Left ventricle myocardium superior (tissue), 1 donor: ENCODE measurements at regions not wholly inside any gene's neighbourhood (a gene's known extent, or its start where the extent isn't known, plus 50 kb on each side); places are given as distances from the start of the nearest gene placed in this dataset.

Experiments
- ATAC-seq: fragments of 200-7000 bp; cut with Tn5 transposase; one replicate; pipeline ENCODE4 v1.9.1; 2020; ENCODE audit warnings: mild to moderate bottlenecking, moderate library complexity
- DNase-seq: peaks from one replicate; pipeline ENCODE4 v3.0.0-alpha.2; 2020
- intact Hi-C: fragments of 100-400 bp; cut with micrococcal nuclease; formaldehyde crosslinking; loops from one replicate; pipeline ENCODE4 v1.11.0; 2022
- donor health status: DM: no; HTN: yes; CAD: no; lungs with severe emphysema.

DNA sequence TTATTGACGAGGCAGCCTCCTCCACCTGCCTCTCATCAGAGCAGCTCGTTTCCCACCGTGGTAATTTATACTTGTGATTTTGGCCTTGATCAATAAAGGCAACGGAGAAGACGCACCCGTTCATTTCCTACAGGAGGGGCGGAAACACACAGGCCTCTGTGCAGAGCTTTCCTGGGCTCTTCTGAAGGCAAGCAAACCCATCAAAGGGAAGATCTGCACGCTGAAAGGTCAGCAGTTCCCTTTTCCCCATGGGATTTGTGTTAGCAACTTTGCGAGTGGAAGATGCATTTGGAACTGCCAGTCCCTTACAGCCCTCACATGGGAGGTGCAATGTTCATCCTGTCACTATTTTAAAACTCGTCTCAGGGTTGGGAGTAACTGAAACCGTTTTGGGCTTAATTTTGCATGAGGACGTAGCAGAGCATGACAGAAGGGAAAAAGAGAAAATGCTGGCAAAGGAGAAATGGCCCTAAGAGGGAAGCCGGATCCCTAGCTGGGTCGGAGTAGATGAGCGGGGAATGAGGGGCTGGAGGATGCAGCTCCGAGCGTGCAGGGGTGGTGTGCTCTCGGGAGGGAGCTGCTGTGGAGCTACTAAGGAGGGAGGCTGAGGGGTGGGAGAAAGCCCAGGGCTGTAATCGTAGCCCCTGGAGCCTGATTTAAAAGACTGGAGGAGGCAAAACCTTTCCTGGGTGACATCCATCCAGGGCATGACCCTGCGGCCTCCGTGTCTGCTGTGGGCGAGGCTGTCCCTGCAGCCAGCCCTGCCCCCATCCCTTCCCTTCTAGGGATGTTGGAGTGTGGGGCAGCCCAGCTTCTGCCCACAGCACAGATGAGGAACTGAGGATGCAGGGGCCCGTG, 111.1 kb upstream of the FAM20C start:
- no peak for DNase-seq
- no peak for ATAC-seq
- intact Hi-C loops: no loop called here

DNA sequence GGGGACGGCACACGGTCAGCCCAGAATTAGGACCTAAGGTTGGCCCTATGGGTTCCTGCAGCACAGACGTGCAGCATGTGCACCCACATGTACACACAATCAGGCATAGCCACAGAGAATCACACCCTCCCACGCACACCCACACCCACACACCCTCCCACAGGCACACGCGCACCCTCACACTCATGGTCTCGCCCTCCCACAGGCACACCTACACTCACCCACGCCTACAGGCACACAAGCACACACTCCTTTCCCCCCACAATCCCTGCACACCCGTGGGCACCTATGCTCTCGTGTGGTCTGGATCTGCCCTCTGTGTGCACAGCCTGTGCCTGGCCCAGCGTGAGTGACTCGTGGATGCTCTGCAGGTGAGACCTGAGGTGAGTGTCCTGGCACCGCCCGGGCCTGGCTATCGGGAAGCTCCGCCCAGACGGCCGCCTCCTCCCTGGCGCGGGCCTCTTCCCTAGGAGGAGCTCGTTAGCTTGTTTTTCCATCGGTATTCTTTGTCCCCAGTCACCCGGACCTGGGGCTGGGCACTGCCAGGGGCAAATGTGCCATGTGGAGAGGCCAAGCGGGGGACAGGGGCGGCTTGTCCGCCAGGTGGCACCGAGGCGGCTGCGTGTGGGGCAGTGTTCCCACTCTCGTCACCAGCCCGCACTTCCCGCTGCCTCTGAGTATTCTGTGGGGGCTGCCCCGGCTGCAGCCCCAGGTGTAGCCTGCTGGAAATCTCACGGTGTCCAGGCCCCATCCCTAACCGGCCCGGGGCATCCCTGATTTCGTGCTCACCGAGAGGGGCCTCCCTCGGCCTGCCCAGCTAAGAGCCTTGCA, 110.2 kb upstream of the FAM20C start:
- DNase-seq (no peak), ATAC-seq (no peak)
- intact Hi-C loops: no loop called here

DNA sequence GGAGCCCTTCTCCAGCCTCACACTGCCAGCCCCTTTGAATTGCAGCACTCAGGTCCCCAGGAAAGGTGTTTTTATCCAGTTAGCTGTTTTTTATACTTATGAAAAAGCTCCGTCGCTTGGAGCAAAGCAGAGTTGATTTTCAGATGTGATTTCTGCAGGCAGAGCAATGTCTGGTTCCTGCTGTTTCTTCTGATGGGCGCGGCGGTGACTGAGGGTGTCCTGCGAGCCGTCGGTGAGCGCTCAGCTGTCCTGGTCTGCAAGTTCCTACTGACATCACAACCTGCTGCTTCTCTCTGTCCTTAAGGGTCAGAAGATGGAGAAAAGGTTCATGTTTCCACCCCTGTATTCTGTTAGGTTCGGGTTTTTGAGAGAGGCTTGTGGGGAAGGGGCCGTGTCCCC, 109.6 kb upstream of the FAM20C start:
- ATAC-seq (no peak), DNase-seq (no peak)
- intact Hi-C loops: no loop called here

DNA sequence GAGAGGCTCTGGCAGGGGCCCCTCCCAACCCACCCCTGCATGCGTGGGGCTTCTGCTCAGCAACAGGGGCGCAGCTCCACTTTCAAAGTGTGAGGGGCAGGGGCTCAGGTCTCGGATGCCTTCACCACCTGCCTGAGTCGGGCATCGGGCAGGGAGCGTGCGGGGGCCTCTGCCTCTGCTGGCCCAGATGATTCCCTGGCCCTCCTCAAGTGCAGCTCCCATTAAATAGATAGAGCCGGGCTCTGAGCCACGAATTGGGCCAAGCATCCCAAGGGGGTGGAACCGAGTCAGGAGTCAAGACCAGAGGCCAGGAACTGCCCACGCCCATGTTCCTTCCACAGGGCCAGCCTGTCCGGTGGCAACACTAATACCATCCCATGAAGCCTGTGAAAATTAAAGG, 108.9 kb upstream of the FAM20C start:
- DNase-seq (no peak), ATAC-seq (no peak)
- intact Hi-C loops: no loop called here

DNA sequence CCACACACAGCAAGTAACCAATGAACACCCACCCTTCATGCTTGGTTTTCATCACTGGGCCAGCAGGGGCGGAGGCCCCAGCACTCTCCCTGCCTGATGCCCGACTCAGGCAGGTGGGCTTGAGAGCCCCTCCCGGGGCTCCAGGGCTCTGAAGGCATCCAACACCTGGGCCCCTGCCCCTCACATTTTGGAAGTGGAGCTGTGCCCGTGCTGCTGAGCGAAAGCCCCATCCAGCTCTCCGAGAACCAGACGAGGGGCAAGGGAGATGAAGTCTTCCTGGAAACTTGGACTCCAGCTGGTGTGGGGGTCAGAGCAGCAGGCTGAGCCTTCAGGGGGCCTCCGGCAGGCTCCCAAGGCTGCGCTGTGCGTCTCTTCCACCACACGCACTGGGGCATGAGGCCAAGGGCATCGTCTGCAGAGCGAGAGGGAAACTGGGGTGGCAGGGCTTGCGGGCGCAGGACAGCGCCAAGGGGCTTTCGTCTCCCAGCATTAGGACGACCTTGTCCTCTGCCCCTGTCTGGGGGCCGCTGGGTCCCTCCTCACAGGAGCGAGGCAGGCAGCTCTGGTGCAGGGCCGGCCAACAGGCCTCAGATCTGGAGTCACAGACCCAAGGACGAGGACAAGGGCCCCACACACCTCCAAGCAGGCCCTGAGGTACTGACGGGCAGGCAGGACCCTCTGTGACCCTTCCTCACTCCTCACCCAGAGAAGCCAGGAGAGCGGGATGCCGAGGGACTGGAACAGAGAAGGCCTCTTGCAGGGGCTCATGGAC, 108.3 kb upstream of the FAM20C start:
- DNase-seq (no peak), ATAC-seq (no peak)
- intact Hi-C loops: no loop called here

DNA sequence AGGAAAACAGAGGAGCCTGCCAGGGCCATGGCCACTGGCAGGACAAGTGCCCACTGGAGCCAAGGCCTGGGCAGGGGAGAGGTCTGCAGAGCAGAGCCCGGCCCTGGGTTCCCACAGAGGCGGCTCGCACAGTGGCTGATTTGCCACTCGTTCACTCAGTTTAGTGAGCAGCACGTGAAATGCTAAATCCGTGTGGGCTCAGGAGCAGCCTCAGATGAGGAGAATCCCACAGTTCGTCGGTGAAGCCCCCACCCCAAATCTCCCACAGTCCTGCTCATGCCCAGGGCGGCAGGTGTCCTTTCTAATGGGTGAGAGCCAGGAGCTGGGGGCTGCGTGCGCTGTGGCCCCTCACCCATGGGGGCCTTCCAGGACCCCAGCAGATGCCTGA, 107.7 kb upstream of the FAM20C start:
- ATAC-seq: no peak
- intact Hi-C loops: no loop called here
- DNase-seq: no peak

DNA sequence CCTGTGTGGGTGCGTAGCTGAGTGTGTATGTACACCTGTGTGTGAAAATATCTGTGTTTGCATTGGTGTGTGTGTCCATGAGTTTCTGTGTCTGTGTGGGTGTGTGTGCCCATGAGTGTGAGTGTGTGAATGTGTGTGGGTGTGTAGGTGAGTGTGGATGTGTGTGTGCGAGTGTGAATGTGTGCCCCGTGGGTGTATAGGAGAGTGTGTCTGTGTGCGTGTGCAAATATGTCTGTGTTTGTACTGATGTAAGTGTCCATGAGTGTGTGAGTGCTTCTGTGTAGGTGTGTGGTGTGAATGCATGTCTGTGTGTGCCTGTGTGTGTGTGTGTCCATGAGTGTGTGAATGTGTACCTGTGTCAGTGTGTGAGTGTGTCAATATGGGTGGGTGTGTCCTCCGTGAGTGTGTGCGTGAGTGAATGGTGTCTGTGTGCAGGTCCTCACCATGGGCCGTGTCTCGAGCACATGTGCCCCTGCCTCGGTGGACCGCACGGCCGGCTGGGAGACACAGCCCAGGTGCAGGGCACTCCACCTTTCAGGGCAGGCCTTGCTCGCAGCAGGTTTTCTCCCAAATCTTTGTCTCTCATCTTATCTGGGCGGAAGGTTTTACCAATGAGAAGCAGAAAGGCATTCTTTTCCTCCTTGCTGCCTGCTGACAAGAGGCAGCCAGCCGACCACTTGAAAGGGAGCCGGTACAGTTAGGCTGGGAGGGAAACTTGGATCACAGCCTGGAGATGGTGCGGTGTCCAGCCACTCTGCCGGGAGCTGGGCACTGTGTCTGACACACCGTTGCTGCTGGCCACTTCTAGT, 107.1 kb upstream of the FAM20C start:
- DNase-seq (peak; percentile 69), ATAC-seq (peak; percentile 73)
- intact Hi-C loops: no loop called here

DNA sequence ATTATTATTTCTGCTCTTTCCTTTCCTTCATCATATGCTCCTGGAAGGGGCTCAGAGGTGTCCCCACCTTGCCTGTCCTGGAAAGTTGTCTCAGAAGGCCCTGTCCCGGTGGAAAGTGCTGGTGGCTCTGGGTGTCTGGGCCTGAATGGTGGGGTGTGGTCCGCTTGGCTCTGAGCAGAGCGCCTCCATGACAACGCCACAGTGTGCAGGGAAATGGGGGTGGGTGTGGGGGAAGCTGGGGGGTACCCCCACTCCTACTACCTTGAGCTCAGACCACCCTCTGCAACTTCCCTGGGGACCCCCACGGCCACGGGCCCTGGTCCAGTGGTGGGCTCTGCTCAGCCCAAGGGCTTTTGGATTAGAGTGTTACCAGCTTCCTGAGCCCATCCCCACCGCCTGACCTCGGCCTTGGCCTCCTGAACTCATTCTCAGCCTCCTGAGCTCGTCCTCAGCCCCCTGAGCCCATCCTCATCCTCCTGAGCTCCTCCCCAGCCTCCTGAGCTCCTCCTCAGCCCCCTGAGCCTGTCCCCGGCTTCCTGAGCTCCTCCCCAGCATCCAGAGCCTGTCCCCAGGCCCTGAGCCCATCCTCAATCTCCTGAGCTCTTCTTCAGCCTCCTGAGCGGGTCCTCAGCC, 106.4 kb upstream of the FAM20C start:
- DNase-seq (peak; percentile 19), ATAC-seq (no peak)
- intact Hi-C loops: no loop called here

DNA sequence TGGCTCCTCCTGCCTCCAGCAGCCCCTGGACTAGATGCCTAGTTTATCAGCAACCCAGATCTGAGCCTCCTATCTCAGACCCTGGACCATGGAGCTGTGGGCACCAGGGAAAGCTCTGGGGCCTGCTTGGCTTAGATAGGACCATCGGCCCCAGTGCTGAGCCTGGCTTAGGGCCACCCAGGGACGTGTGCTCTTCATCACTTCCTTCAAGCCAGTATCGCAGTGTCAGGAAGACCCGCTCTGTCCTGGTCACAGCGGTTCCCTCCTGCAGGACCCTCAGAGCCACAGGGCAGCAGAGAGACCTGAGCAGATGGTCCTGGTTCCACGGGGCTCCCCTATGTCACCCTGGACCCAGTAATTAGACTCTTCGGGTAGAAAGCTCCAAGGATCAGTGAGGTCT, 105.7 kb upstream of the FAM20C start:
- DNase-seq: peak; percentile 20
- ATAC-seq: no peak
- intact Hi-C loops: no loop called here

DNA sequence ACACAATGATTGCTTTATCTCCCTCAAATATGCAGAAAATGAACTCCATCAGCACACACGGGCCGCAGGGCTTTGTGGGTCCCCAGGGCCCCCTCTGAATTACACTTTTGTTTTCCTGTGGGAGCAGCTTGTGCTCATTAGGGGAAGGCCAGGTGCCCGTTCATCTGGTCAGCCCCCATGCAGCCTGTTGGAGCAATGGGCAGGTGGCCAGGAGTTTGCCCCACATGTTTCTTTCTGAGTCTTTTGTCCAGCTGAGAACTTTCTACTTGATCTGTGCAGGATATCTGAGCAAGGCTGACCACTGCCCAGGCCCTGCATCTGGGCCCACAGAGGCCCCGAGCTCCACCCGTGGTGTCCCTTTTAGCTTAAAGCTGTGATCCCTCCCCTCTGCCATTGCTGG, 105.3 kb upstream of the FAM20C start:
- peak; percentile 21 for DNase-seq
- ATAC-seq: no peak
- intact Hi-C loops: no loop called here

DNA sequence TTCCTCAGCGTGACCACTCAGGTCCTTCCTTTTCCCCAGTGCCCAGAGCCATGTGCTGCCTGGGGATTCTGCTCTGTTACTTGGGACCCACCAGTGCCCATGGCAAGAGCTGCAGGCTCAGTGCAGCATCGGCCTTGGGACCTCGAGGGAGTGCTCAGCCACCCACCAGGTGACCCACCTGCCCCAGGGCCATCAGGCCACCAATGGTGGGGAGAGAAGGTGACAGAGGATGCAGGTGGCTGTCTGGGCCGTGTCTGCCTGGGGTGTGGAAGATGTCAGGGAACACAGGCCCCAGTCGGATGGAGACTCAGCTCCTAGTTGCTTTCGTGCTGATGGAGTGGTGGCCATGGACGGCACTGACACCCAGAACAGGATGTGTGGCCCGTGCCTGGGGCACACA, 104.7 kb upstream of the FAM20C start:
- intact Hi-C loops: no loop called here
- DNase-seq: no peak
- no peak for ATAC-seq

DNA sequence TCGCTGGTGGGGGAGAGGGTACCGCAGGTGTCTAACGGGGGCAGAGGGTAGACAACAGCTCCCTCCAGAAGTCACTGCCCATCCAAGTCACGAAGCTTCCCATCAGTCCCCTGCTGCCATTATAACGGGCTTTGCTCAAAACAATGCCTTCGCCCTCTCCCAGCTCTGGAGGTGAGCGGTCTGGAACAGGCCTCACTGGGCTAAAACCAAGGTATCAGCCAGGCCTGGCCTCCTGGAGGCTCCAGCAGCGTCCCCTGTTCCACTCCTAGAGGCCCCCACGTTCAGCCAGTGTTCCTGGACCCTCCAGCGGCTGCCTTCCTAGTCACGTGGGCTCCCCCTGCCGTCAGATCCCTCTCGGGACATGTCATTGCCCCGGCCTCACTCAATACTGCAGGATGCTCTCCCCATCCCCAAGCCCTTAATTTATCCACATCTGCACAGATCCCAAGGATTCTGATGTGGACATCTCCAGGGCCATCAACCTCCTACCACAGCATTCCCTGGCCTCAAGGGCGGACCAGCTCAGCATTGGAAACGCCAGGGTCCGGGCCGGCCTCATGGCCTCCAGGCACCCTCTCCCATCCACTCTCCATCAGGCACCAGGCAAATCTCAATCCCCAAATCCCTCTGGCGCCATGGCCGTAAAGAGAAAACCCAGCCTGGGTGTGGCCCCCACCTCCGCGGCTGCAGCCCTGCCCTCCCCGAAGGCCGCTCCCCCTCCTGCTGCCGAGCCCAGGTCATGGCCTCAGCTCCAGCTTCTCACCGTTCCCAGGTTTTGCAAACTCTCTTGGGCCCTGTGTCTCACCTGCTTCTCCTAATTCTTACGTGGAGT, 104.1 kb upstream of the FAM20C start:
- intact Hi-C loops: no loop called here
- no peak for ATAC-seq
- DNase-seq: no peak

DNA sequence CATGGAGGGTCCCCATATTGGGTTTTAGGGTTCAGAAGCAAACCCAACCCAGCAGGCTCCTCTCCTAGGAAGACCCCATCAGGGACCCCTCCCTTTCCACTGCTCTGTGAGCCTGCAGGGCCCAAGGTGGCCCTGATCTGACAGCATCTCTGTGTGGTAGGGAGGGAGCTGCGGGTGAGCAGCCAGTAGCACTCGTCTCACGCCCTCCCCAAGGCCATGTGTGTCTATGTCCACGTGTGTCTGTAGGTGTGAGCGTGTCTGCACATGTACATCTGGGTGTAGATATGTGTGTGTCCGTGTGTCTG, 103.5 kb upstream of the FAM20C start:
- intact Hi-C loops: no loop called here
- ATAC-seq (no peak), DNase-seq (no peak)

DNA sequence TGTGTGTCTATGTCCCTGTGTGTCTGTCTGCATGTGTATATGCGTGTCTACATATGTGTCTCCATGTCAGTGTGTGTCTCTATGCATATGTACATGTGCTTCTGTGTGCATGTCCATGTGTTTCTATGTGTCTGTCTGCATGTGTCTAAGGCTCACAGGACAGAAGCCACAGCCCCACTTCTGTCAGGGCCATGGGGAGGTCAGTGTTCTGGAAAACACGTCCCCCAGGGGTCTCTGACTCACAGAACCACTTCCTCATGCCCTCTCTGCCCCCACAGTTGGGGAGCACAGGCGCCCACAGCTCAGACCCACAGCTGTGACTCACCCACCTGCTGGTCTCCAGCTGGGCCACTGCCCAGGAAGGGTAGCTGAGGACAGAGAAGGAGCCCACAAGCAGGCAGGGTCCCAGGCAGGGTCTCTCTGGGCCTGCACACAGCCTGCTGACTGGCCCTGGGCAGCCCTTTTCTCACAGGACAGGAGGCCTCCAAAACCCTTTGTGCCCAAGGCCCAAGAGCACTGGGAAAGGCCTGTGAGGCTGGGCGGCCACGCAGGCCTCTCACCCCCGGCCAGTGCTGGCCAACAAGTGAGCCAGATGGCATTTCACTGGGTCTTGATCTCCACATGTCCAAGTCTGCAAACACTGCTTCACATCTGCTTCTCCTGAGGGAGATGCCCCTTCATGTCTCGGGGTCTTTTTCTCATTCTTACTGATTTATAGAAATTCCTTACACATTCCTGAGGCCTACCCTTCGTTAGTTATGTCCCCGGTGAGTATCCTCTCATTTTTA, 102.9 kb upstream of the FAM20C start:
- ATAC-seq (peak; percentile 72), DNase-seq (peak; percentile 70)
- intact Hi-C loops: no loop called here

DNA sequence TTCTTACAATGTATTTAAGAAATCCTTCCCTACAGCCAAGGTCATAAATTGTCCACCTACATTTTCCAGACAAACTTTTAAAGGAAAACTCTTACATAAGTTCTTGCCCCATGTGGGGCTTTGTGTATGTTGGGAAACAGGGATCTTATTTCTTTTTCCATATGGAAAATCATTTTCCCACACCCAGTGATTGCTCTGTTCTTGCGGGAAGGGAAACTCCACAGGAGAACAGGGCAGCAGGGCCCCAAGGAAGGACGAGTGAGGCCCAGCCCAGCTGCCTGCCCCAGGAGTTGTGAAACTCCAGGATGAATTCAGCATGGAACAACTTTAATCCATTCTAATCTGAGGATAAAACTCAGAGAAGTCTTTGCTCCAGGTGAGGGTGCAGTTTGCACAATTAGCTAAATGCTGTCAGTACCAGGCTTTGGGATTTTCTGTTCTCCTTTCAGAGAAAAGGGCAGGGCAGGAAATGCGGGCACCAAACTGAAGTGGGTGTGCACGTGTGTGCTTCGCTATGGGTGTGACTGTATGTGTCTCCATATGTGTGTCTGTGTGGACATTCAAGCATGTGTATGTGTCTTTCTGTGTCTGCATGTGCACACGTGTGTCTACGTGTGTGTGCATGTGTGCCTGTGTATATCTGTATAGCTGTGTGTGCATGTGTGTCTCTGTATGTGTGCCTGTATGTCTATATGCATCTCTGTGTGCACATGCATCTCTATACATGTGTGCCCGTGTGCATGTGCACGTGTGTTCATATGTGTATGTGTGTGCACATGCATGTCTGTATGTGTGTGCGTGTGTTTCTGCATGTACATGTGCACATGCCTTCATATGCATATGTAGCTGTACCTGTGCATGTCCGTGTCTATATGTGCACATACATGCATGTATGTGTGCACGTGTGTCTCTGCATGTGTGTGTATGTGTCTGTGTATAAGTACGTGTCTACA, 102.0 kb upstream of the FAM20C start:
- intact Hi-C loops: no loop called here
- ATAC-seq: peak; percentile 36
- DNase-seq: no peak
